C4-2B (cell line): ENCODE measurements at regions not wholly inside any gene's neighbourhood (a gene's known extent, or its start where the extent isn't known, plus 50 kb on each side); places are given as distances from the start of the nearest gene placed in this dataset.
"Not testable (repeated sequence)": the region's sequence is repeated elsewhere in the genome, so short reads cannot be mapped to it uniquely, and the experiment has no call there.

ENCODE experiments used
- H3K27ac ChIP-seq: fragments of 450-650 bp; 2 replicates; pipeline ENCODE4 v1.5.1; 2017
- CTCF ChIP-seq: fragments of 450-650 bp; conservative IDR thresholded peaks from 2 replicates; pipeline ENCODE4 v1.5.1; 2017; ENCODE audit warnings: mild to moderate bottlenecking
- ZFX ChIP-seq: fragments of 450-650 bp; IDR thresholded peaks from 2 replicates; pipeline ENCODE4 v1.6.1; 2017

DNA sequence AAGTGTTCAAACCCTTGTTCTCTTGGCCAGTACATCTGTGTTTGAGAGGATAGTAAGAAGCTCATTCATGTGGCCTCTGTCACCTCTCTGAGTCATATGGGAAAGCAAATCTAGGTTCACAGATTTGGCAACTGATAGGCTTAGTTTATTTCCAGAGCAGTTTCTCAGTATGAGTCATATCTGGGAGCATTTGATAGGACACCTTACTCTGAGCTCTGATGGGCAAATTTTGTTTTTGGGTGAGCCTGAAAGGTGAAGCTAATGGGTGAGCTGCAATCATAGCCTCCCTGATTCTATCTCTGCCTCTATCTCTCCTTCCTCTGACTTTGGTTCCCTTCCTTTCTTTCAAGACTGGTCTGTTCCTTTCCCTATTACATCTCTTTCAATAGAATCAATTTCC is 134.4 kb downstream of the S1PR1 start:
- TF ChIP-seq ZFX = no peak
- no peak for TF ChIP-seq CTCF
- H3K27ac ChIP-seq = no peak overlapping the region

DNA sequence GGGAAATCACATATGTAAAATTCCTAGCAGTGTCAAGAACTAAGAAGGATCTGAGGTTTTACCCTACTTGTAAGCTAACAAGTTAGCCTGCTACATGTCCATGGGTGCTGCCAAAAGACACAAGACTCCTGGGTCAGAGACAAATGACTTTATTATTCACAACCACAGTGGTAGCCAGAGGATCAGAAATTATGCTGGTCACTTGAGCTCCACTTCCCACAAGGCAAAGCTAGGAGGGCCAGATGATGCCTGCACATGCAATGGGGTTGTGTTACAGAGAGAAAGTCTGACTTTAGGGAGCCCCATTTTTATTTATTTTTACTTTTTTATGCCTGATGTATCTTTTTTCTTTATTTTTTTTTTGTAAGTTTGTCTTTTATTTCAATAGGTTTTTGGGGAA is 136.8 kb downstream of the S1PR1 start:
- H3K27ac ChIP-seq = no peak overlapping the region

DNA sequence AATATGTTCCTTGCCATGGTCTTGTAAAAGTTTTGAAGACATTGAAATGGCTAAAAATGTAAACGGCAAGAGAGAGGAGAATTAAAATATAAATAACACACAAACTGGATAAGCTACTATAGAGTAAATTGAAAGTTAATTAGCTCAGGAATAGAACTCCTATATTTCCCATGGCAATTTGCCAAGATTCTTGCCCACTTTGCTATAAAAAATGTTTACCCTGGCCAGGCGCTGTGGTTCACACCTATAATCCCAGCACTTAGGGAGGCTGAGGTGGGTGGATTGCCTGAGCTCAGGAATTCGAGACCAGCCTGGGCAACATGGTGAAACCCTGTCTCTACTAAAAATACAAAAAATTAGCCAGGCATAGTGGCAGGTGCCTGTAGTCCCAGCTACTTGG is 138.6 kb downstream of the S1PR1 start:
- not testable (repeated sequence) for H3K27ac ChIP-seq

More for the DNA sequence above, 136.8 kb downstream of the S1PR1 start:
- TF ChIP-seq ZFX = no peak
- no peak for TF ChIP-seq CTCF

- no peak overlapping the region for H3K27ac ChIP-seq
- TF ChIP-seq ZFX = no peak
- TF ChIP-seq CTCF = no peak
Measured at GRCh38 chr1:101376121-101377083, 139.6 kb downstream of the S1PR1 start.

- no peak for TF ChIP-seq CTCF
- TF ChIP-seq ZFX = no peak
- H3K27ac ChIP-seq = no peak overlapping the region
Measured at GRCh38 chr1:101377084-101377835, 140.4 kb downstream of the S1PR1 start.

DNA sequence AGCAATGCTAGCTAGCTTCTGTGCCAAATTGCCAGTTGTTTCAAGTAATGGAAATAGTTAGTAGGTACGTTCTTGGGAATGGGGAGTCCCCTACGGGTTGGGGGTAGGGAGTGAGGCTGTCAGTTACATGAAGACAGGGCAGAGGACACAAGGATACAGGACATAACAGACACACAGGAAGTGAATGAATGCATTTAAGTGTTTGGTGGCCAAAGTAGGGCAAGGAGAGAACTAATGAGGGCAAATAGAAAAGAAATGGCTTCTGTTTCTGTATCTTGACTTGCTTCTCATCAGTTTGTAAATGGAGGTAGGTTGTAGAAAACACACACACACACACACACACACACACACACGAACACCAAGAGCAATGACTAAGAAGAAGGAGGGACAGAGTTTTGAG is 142.2 kb downstream of the S1PR1 start:
- no peak overlapping the region for H3K27ac ChIP-seq
- TF ChIP-seq CTCF (no peak), ZFX (no peak)

DNA sequence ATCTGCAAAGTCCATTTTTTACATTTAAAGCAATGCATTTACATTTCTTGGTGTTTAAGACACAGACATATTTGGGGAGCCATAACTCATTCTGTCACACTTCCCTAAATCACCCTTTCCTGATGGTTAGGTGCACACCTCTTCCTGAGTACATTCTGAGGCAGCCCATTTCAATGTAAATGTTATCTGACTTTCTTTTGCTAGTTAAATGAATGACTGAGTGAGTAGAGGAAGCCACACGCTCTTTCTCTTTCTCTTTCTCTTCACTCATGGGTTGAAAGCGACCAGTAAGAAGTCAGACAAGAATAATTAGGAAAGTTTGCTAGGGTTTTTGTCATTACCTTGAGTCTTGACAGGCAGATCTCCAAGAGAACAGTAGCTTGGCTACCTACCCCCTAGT is 143.1 kb downstream of the S1PR1 start:
- H3K27ac ChIP-seq = no peak overlapping the region
- TF ChIP-seq ZFX (no peak), CTCF (no peak)
